GM12875 (cell line): ENCODE measurements at regions not wholly inside any gene's neighbourhood (a gene's known extent, or its start where the extent isn't known, plus 50 kb on each side); places are given as distances from the start of the nearest gene placed in this dataset.

Experiments used
- H3K4me3 ChIP-seq: one replicate; pipeline ENCODE4 v1.5.1; 2011; ENCODE audit warnings: low read depth, low read length, control low read depth
- TF ChIP-seq, protein P1 (sequence below): IDR thresholded peaks from 2 replicates; pipeline ENCODE4 v1.5.1; 2011; ENCODE audit warnings: low read depth, mild to moderate bottlenecking, control low read depth, inconsistent platforms, low read length, moderate library complexity, borderline replicate concordance; ENCODE audit not compliant: insufficient read depth

DNA sequence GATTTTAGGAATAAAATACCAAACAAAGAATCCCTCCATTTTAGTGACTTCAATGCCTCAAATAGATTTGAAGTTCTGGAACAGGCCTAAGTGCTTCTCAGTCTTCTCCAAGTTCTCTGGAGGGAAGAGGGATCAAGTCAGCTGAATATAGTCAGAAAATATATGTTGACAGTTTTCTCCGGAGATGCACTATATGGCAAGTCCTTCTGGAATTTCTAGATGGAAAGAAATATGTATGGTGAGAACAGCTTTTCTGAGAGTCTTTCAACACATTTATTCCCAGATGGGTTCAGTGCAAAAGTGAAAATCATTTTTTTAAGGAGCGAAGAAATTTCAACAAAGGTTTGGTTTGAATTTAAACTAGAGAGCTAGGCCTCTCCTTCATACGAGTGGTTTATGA lies 317.4 kb upstream of the SLC30A5 start:
- H3K4me3 ChIP-seq, result no peak overlapping the region
- TF ChIP-seq, protein P1, sequence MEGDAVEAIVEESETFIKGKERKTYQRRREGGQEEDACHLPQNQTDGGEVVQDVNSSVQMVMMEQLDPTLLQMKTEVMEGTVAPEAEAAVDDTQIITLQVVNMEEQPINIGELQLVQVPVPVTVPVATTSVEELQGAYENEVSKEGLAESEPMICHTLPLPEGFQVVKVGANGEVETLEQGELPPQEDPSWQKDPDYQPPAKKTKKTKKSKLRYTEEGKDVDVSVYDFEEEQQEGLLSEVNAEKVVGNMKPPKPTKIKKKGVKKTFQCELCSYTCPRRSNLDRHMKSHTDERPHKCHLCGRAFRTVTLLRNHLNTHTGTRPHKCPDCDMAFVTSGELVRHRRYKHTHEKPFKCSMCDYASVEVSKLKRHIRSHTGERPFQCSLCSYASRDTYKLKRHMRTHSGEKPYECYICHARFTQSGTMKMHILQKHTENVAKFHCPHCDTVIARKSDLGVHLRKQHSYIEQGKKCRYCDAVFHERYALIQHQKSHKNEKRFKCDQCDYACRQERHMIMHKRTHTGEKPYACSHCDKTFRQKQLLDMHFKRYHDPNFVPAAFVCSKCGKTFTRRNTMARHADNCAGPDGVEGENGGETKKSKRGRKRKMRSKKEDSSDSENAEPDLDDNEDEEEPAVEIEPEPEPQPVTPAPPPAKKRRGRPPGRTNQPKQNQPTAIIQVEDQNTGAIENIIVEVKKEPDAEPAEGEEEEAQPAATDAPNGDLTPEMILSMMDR, result no peak

- no peak overlapping the region for H3K4me3 ChIP-seq
- TF ChIP-seq, protein P1, result no peak
Measured at GRCh38 chr5:68777135-68777534, 316.7 kb upstream of the SLC30A5 start.

GRCh38 chr5:68778484-68778883 lies 315.3 kb upstream of the SLC30A5 start:
- TF ChIP-seq, protein P1, result no peak
- H3K4me3 ChIP-seq, result no peak overlapping the region

DNA sequence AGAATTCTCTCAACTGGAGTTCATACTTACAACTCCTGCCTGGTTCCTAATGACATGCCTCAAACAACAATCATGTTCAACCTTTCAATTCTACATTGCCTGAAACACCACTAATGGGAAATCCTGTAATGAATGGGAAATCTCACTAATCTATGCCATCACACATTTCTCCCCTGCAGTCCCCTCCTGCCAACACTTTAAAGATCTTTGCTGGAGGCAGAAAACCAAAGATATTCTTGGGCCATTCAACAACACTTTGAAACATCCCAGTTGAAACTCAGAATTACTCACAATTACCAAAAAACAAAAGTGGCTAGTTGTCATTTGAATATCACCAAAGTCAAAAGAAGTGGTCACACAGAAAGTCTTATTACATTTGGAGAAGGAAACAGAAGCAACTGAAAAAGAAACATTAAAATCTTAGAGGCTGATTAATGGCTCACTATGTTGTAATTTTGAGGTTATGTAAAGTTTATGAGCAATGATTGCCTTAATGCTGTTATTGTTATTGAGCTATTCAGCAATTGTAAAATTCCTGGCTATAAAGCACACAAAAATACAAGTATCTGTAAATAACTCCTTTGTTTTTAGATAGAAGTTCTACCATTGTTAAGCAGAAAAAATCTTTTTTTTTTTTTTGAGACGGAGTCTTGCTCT lies 313.4 kb upstream of the SLC30A5 start:
- TF ChIP-seq, protein P1, result no peak
- H3K4me3 ChIP-seq, result no peak overlapping the region

- TF ChIP-seq, protein P1, result no peak
- H3K4me3 ChIP-seq, result no peak overlapping the region
Measured at GRCh38 chr5:68793074-68793473, 300.7 kb upstream of the SLC30A5 start.

- TF ChIP-seq, protein P1, result no peak
- H3K4me3 ChIP-seq, result no peak overlapping the region
Measured at GRCh38 chr5:68793993-68794392, 299.8 kb upstream of the SLC30A5 start.

DNA sequence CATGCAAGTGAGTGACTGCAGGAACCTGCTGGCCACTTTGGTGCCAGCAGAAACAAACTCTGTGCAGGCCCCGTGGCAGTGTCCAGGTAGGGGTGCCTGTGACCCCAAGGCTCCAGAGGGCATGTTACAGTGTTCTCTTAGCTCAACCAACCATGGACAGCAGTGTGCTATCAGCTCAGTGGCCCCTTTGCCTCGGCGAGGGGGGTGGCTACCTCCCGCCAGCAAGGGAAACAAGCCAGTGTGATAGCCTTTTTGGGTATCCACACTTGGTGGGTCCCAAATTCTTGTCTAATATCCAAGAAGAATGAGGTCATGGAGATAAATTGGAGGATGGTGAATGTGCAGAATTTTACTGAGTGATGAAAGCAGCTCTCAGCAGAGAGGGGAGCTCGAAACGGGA lies 298.6 kb upstream of the SLC30A5 start:
- TF ChIP-seq, protein P1, result no peak
- H3K4me3 ChIP-seq, result no peak overlapping the region
